ENCODE measurements at regions not wholly inside any gene's neighbourhood (a gene's known extent, or its start where the extent isn't known, plus 50 kb on each side); places are given as distances from the start of the nearest gene placed in this dataset.
"Not testable (repeated sequence)": the region's sequence is repeated elsewhere in the genome, so short reads cannot be mapped to it uniquely, and the experiment has no call there.

DNA sequence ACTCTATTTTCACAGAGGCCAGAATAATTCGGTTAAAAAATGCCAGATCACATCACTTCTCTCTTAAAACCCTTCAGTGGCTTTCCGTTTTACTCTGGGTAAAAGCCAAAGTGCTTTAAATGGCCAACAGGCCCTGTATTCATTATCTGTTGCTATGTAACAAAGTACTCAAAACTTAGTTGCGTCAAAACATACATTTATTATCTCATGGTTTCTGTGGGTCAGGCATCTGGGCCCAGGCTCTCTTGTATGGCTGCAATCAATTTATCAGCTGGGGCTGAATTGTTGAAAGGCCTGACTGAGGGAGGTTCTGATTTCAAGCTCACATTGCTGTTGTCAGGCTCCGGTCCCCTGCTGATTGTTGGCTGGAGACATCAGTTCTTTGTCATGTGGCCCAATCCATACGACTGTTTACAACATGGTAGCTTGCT, 72.7 kb upstream of the H2AZ1 start:
- DNase-seq, result no peak

DNA sequence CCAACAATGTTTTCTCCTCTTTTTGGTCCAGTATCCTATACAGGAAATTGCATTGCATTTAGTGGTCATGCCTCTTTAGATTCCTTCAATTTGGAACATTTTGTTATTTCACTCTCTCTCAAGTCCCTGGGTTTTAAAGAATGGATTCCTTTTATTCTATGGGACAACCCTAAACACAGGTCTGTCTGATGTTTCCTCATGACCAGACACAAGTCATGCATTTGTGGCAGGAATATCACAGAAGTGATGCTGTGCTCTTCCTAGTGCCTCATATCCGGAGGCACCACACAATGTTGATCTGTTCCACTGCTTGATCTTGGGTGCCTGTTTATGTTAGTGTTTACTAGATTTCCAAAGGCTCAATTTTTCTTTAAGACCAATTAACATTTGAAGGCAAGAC, 69.7 kb upstream of the H2AZ1 start:
- DNase-seq, result no peak

DNA sequence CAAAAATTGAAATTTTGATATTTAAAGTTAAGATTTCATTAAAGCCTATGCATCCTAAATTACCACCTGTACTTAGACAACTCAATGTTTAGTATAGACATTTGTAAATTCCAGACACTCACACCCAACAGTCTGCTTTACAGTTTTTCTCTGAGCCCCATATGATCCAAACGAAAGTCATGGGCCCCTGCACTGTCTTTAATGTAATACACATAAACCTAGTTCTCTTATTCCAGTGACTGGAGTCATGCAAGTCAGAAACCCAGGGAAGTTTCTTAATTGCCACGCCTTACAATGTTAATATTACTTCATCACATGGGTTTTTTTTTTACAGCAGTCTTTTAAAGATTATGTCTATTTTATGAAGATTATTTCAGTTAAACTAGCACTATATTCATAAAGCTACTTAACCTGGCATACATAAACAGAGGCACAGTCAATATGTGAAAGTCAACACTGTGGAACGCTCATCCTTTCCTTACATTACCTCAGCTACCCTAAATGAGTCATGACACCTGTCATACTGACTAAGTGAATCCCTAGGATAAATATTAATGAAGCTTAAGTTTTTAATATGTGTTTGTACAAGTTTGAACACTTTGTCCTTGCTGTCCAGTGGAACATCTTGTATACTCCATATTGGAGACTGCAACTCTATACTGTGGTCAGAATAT, 67.7 kb upstream of the H2AZ1 start:
- no peak for DNase-seq

DNA sequence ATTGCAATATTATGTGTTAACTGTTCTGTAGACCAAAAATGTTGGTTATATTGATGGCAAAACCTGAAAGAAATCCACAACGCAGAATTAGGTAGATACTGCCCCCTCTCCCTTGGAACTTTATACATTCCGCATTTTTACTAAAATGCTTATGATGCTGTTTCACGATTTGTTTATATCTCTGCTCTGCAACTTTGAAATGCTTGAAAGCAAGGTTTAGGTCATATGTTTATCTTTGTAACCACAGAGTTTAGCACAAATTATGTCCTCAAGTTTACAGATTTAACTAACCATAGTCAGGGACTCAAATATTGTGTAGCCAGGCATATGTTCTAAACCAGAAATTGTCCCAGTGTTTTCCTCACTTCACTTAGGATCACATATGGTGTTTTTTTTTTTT, 66.1 kb upstream of the H2AZ1 start:
- DNase-seq, result no peak

- no peak for DNase-seq
Measured at GRCh38 chr4:100014616-100015015, 64.5 kb upstream of the H2AZ1 start.

GRCh38 chr4:100009490-100009889, 59.4 kb upstream of the H2AZ1 start:
- DNase-seq, result no peak

DNA sequence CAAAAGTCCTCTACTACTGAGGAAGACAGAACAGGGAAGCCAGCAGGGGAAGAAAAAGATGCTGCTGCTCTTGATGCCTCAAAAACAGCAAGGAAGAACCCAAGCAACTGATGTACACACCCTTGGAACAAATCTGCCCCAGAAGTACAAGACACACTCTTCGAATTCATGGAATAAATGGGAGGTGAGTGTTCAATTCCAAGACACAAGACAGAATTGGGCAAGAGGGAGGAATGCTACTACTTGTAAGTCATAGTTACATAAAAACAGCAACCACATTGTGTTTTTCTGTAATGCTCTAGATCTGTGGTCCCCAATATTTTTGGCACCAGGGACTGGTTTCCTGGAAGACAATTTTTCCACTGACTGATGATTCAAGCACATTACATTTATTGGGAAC, 58.0 kb upstream of the H2AZ1 start:
- no peak for DNase-seq

- not testable (repeated sequence) for DNase-seq
Measured at GRCh38 chr4:100006161-100006560, 56.1 kb upstream of the H2AZ1 start.

Measured in activated CD8-positive, alpha-beta memory T cell treated with anti-CD3 and anti-CD28 coated beads, Interleukin-2, amount 50 U/mL, for 48 hours (primary cell).